BJ (cell line): ENCODE measurements at regions not wholly inside any gene's neighbourhood (a gene's known extent, or its start where the extent isn't known, plus 50 kb on each side); places are given as distances from the start of the nearest gene placed in this dataset.
"Not testable (repeated sequence)": the region's sequence is repeated elsewhere in the genome, so short reads cannot be mapped to it uniquely, and the experiment has no call there.

Source experiments
- CTCF ChIA-PET: fragments of 350-600 bp; formaldehyde crosslinking; extraction: SDS; loops from one replicate; lab custom pipeline; 2021; ENCODE audit warnings: antibody characterized with exemption, inconsistent platforms; lab: Yijun Ruan, JAX
- POLR2A ChIA-PET: fragments of 300-600 bp; sonication (Branson Sonifier 250); formaldehyde crosslinking; extraction: SDS; loops from one replicate; lab custom pipeline; 2021; ENCODE audit warnings: antibody characterized with exemption; lab: Charles Lee
- DNase-seq: peaks from one replicate; pipeline ENCODE4 v3.0.0-alpha.2; 2011; ENCODE audit warnings: low read depth
- H3K27me3 ChIP-seq: 2 replicates; pipeline ENCODE4 v1.6.0; 2011; ENCODE audit warnings: low read length; ENCODE audit not compliant: control insufficient read depth, insufficient read depth
- H3K36me3 ChIP-seq: 2 replicates; pipeline ENCODE4 v1.5.1; 2011; ENCODE audit warnings: low read length; ENCODE audit not compliant: control insufficient read depth, insufficient read depth
- H3K4me3 ChIP-seq: 2 replicates; pipeline ENCODE4 v1.5.1; 2011; ENCODE audit warnings: low read depth, mild to moderate bottlenecking, control low read depth, low read length

DNA sequence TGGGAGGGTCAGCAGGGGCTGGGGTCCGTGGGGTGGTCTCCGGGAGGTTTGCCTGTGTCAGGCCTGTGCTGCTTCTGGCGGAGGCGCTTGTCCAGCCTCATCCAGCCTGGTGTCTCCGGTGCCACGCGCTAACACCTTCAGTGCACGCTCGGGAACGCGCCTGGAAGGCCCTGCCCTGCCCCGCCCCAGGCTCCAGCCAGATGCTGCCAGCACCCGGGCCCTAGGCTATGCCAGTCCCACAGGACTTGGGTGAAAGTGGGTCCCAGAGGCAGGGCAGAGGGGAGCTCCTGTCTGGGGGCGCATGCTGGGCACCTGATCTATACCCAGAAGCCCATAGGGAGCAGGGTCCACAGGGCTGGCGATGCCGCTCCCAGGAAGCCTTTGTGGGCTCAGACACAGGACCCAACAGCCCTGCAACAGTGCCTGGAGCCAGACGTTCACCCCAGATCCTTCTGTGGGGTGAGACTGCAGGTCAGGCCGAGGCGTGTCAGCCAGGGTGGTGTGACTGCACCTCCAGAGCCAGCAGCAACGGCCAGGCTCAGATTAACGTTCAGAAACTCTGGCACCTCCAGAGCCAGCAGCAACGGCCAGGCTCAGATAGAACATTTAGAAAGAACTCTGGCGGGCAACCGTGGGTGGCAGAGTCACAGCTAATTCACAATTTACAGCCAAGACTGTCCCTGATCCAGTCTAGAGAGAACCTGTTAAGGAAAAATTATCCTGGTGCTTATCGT, 5423.2 kb upstream of the TPTE start:
- H3K4me3 ChIP-seq, H3K36me3 ChIP-seq, H3K27me3 ChIP-seq, DNase-seq, CTCF ChIA-PET, POLR2A ChIA-PET: not testable (repeated sequence)

DNA sequence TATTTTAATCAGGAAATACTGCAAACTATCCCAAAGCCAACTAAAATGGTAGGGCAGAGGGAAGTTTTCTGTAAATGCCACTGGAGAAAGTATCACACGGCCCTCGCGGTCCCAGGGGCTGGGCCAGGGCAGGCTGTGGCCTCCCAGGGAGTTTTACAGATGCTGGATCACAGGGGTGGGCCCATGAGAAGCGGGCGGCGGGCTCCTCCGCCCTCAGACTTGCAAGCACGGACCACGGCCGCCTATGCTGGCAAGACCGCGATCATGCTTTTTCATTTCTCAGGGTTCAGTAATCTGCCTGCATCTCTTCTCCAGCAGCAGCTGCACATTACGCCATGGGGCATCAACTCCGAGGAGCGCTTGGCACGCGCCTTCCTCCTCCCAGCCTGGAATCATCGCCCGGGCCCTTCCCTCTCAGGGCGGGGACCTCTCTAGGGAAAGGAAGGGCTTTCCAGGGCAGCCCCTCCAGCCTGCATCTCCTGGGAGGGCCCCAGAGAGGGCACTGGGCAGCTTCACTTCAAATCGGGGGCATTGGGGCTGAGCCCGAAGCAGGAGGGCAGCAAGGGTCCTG, 5420.7 kb upstream of the TPTE start:
- H3K27me3 ChIP-seq, H3K36me3 ChIP-seq, POLR2A ChIA-PET, DNase-seq, H3K4me3 ChIP-seq, CTCF ChIA-PET: not testable (repeated sequence)

DNA sequence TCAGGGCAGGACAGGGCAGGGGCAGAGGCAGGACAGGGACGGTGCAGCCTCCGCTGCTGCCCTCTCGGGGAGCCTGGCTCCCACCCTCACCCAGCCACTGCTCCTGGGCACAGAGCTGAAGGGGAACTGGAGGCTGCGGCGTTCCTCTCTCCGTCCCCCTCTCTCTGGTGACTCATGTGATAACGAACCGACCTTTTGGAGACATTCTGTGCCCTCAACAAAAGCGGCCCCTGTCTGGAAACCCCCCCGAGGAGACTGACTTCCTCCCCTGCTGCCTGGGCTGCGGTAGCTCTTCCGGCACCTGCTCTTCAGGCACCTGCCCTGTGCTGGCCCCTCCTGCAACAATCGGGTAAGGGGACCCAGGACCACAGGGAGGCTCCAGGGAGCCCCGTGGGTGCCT, 5419.6 kb upstream of the TPTE start:
- DNase-seq, POLR2A ChIA-PET, H3K27me3 ChIP-seq, CTCF ChIA-PET, H3K4me3 ChIP-seq, H3K36me3 ChIP-seq: not testable (repeated sequence)

DNA sequence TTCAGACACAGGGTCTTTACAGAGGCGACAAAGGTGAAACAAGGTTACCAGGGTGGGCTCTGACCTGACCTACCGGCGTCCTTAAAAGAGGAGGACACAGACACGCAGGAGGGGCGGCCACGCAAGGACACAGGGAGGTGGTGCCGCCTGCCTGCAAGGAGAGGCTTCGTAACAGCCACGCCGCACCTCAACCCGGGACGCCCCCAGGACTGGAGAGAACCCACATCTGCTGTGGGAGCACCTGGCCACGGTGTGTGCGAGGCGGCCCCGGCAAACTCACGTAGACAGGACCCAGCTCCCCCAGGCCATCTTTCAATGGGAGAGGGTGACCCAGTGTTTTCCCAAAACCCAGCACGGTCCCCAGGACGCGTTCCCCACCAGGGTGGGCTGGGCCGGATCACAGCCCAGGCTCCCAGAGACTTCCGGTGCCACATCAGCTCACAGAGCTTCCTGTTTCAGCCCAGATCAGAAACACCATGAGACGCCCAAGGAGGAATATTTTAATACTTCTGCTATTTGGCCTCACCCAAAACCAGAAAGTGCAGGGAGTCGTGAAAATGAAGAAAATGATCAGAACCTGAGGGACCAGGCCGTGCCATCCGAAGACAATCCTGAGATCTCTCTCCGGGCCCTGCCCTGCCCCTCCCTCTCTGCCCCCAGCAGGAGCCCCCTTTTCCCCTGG, 5417.4 kb upstream of the TPTE start:
- DNase-seq, H3K36me3 ChIP-seq, POLR2A ChIA-PET, CTCF ChIA-PET, H3K27me3 ChIP-seq, H3K4me3 ChIP-seq: not testable (repeated sequence)

DNA sequence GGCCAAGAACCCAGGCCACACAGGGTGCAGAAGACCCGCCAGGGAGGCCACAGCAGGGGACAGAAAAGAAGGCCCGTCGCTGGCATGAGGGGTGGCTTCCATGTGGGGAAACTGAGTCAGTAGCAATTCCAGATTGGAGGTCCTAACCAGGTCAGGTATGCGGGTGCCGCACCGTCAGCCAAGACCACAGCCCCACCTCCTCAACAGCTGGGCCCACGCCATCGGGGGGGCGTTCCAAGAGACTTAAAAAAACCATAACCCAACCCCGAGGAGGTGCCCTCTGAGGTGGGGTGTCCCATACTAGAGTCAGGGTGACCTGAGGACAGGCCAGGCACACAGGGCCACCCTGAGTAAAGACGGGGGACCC, 5416.8 kb upstream of the TPTE start:
- POLR2A ChIA-PET, H3K36me3 ChIP-seq, H3K4me3 ChIP-seq, CTCF ChIA-PET, H3K27me3 ChIP-seq, DNase-seq: not testable (repeated sequence)

DNA sequence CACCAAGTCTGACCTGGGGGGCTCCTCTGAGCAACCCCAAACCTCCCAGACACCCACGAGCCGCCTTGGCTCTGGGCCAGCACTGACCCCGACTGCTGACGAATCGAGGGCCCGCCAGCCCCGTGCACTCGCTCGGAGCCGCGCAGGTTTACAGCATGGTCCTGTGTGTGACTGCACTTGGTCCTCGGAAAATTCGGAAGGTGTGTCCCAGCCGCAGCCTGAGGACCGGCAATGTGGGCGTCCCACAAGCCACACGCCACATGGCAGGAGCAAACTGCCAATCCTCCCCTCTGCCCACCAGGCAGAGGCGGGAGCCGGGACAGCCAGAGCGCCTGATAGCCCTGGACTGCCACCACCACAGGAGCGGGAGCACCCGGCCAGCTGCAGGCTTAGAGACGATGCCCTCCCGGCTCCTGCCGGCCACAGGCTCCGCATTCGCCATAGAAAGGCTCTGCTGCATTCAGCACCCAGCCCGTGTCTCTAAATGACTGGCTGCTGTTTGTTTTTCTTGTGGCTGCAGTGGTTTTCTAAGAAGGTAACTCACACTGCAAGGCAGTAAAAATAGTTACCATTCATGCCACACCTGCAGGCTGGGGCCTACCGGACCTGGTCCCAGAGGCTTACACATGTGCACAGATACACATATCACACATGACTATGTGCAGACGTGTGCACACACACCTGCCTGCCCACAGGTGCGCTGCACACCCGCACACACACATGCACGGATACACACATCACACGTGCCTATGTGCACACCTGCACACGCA, 5415.3 kb upstream of the TPTE start:
- CTCF ChIA-PET, H3K27me3 ChIP-seq, POLR2A ChIA-PET, H3K4me3 ChIP-seq, H3K36me3 ChIP-seq, DNase-seq: not testable (repeated sequence)

DNA sequence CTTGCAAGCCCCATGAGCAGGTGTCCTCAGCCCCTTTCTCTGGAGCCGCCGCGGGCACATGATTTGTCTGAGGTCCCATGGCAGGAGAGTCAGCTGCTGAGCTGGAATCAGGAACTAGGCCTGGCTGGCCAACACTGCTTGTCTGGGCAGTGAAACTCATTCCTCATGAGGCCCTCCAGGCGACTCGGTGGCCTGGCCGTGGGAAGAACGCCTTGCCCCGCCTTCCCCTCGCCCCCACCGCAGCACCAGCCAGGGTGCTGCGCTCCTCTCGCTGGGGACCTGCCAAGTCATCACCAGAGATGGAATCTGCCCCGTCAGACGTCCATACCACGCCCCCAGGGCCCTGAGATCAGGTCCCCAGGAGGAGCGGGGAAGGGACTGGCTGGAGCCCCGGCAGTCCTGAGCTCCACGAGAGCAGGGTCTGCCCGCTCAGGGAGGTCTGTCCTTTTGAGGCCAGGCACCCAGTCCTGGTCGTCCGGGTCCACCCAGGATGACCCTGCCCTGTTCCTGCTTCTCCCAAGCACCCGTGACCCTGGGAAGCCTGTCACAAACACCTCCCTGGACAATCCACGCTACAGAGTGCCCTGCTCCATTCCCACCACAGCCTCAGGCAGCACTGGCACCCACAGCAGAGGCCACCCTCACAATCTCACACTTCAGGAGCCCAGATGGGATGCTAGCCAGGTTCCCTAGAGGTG, 5414.5 kb upstream of the TPTE start:
- DNase-seq, CTCF ChIA-PET, H3K36me3 ChIP-seq, H3K27me3 ChIP-seq, H3K4me3 ChIP-seq, POLR2A ChIA-PET: not testable (repeated sequence)

DNA sequence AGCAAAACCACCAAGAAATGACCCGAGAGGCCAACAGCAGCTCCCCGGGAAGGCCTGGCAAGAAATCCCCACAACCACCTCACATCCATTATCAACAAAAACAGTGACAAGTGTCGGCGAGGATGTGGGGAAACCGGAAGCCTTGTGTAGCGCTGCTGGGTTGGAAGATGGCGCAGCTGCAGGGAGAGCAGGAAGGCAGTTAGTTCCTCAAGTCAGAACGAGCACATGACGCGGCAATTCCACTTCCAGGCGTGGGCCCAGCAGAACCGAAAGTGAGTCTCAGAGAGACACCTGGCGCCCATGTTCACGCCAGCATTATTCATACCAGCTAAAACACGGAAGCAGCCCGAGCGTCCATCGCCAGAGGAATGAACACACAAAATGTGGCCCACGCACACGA, 5413.7 kb upstream of the TPTE start:
- POLR2A ChIA-PET, H3K36me3 ChIP-seq, H3K27me3 ChIP-seq, H3K4me3 ChIP-seq, DNase-seq, CTCF ChIA-PET: not testable (repeated sequence)

DNA sequence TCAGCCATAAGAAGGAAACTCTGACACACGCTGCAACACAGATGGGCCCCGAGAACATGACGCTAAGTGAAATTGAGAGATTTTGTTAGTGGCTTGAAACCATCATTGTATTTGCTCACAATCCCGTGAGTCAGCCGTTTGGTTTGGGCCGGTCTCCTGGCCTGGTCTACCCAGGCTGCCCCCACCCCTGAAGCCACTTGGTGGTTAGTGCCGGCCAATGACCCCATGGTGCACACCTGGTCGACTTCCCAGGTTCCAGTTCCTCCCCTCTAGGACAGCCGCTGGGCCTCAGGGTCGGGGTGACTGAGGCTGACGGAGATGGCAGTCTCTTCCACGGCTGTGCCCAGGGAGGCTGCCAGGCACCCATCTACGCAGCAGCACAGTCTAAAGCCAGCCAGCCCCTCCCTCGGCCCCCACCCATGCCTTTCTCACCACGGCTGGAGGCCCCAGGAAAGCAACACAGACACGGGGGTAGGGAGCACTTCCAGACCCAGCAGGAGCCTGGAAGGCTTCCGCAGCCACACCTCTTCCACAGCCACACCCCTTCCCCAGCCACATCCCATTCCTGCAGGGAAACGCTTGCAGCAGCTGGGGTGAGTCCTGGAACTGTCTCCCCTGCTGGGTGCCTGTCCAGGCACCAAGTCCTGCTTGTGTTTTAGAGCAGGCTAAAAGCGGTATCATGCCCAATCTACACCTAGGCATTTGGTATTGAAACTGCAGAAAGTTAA, 5413.2 kb upstream of the TPTE start:
- H3K4me3 ChIP-seq, H3K27me3 ChIP-seq, DNase-seq, H3K36me3 ChIP-seq, CTCF ChIA-PET, POLR2A ChIA-PET: not testable (repeated sequence)

DNA sequence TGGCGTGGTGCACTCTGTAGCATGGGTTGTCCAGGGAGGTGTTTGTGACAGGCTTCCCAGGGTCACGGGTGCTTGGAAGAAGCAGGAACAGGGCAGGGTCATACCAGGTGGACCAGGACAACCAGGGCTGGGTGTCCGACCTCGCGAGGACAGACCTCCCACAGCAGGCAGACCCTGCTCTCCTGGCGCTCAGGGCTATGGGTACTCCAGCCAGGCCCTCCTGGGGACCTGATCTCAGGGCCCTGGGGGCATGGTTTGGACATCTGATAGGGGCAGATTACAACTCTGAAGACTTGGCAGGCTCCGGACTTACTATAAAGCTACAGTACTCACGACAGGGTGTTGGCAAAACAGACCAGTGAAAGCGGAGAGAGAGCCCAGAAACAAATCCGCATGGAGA, 5410.2 kb upstream of the TPTE start:
- H3K36me3 ChIP-seq, POLR2A ChIA-PET, DNase-seq, H3K27me3 ChIP-seq, CTCF ChIA-PET, H3K4me3 ChIP-seq: not testable (repeated sequence)

DNA sequence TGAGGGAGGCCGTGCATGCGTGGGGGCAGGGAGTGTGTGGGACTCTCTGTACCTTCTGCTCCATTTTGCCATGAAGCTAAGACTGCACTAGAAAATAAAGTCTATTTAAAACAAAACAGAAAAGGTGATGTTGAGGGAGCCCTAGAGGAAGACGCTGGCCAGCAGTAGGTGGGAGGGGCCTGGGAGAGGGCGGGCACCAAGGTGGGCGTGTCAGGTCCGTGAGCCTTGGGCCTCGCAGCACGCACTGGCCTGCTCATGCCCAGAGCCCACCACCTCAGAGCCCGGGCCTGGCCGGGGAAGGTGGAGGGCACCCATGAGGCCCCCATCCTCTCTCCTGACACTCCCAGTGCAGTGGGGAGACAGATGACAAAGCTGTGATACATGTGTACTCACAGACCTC, 5408.3 kb upstream of the TPTE start:
- POLR2A ChIA-PET, CTCF ChIA-PET, H3K36me3 ChIP-seq, H3K4me3 ChIP-seq, H3K27me3 ChIP-seq, DNase-seq: not testable (repeated sequence)

DNA sequence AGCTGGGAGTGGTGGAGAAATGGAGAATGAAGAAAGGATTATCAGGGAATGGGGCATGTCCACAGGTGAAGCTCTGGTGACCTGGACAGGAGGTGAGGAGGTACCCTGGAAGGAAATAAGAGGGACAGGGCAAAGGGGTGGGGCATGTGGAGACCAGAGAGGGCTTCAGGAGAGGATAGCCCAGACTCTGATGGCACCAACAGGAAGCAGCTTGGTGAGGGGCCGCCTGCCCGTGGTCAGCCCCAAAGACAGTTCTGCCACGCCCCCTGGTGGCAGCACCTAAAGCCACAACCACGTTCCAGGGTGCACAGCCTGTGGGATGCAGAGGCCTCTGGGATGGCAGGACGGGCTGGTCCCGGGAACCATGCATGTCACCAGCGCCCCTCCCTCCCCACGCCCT, 5406.9 kb upstream of the TPTE start:
- H3K27me3 ChIP-seq, H3K36me3 ChIP-seq, CTCF ChIA-PET, POLR2A ChIA-PET, H3K4me3 ChIP-seq, DNase-seq: not testable (repeated sequence)
